ENCODE measurements at regions not wholly inside any gene's neighbourhood (a gene's known extent, or its start where the extent isn't known, plus 50 kb on each side); places are given as distances from the start of the nearest gene placed in this dataset.
"Not testable (repeated sequence)": the region's sequence is repeated elsewhere in the genome, so short reads cannot be mapped to it uniquely, and the experiment has no call there.

- DNase-seq (ENCODE audit: low read depth): no peak
- in situ Hi-C loops (cut with HindIII; ENCODE audit: low pct_unique_long_range_greater_than_20kb, low sequenced_read_pairs): no loop called here
Measured at GRCh38 chr7:131802195-131802864, 245.9 kb upstream of the PODXL start.

- DNase-seq (ENCODE audit: low read depth): no peak
- in situ Hi-C loops (cut with HindIII; ENCODE audit: low pct_unique_long_range_greater_than_20kb, low sequenced_read_pairs): no loop called here
Measured at GRCh38 chr7:131800531-131800930, 244.1 kb upstream of the PODXL start.

GRCh38 chr7:131800008-131800407, 243.6 kb upstream of the PODXL start:
- no peak for DNase-seq (ENCODE audit: low read depth)
- in situ Hi-C loops (cut with HindIII; ENCODE audit: low pct_unique_long_range_greater_than_20kb, low sequenced_read_pairs): no loop called here

- peak; percentile 29 for DNase-seq (ENCODE audit: low read depth)
- in situ Hi-C loops (cut with HindIII; ENCODE audit: low pct_unique_long_range_greater_than_20kb, low sequenced_read_pairs): no loop called here
Measured at GRCh38 chr7:131797841-131798240, 241.4 kb upstream of the PODXL start.

- no peak for DNase-seq (ENCODE audit: low read depth)
- in situ Hi-C loops (cut with HindIII; ENCODE audit: low pct_unique_long_range_greater_than_20kb, low sequenced_read_pairs): no loop called here
Measured at GRCh38 chr7:131795400-131795799, 239.0 kb upstream of the PODXL start.

GRCh38 chr7:131792311-131792710, 235.9 kb upstream of the PODXL start:
- in situ Hi-C loops (cut with HindIII; ENCODE audit: low pct_unique_long_range_greater_than_20kb, low sequenced_read_pairs): no loop called here
- no peak for DNase-seq (ENCODE audit: low read depth)

- in situ Hi-C loops (cut with HindIII; ENCODE audit: low pct_unique_long_range_greater_than_20kb, low sequenced_read_pairs): no loop called here
- DNase-seq (ENCODE audit: low read depth): no peak
Measured at GRCh38 chr7:131787101-131787500, 230.7 kb upstream of the PODXL start.

- no peak for DNase-seq (ENCODE audit: low read depth)
- in situ Hi-C loops (cut with HindIII; ENCODE audit: low pct_unique_long_range_greater_than_20kb, low sequenced_read_pairs): no loop called here
Measured at GRCh38 chr7:131786204-131786603, 229.8 kb upstream of the PODXL start.

- in situ Hi-C loops (cut with HindIII; ENCODE audit: low pct_unique_long_range_greater_than_20kb, low sequenced_read_pairs): no loop called here
- DNase-seq (ENCODE audit: low read depth): no peak
Measured at GRCh38 chr7:131778601-131779000, 222.2 kb upstream of the PODXL start.

GRCh38 chr7:131774419-131775220, 218.2 kb upstream of the PODXL start:
- no peak for DNase-seq (ENCODE audit: low read depth)
- in situ Hi-C loops (cut with HindIII; ENCODE audit: low pct_unique_long_range_greater_than_20kb, low sequenced_read_pairs): no loop called here

- DNase-seq (ENCODE audit: low read depth): no peak
- in situ Hi-C loops (cut with HindIII; ENCODE audit: low pct_unique_long_range_greater_than_20kb, low sequenced_read_pairs): no loop called here
Measured at GRCh38 chr7:131773413-131773812, 217.0 kb upstream of the PODXL start.

- no peak for DNase-seq (ENCODE audit: low read depth)
- in situ Hi-C loops (cut with HindIII; ENCODE audit: low pct_unique_long_range_greater_than_20kb, low sequenced_read_pairs): no loop called here
Measured at GRCh38 chr7:131769241-131769640, 212.8 kb upstream of the PODXL start.

GRCh38 chr7:131767591-131767990, 211.2 kb upstream of the PODXL start:
- in situ Hi-C loops (cut with HindIII; ENCODE audit: low pct_unique_long_range_greater_than_20kb, low sequenced_read_pairs): no loop called here
- no peak for DNase-seq (ENCODE audit: low read depth)

GRCh38 chr7:131765575-131765974, 209.1 kb upstream of the PODXL start:
- no peak for DNase-seq (ENCODE audit: low read depth)
- in situ Hi-C loops (cut with HindIII; ENCODE audit: low pct_unique_long_range_greater_than_20kb, low sequenced_read_pairs): no loop called here

GRCh38 chr7:131764143-131764775, 207.8 kb upstream of the PODXL start:
- no peak for DNase-seq (ENCODE audit: low read depth)
- in situ Hi-C loops (cut with HindIII; ENCODE audit: low pct_unique_long_range_greater_than_20kb, low sequenced_read_pairs): no loop called here

GRCh38 chr7:131762753-131763152, 206.3 kb upstream of the PODXL start:
- no peak for DNase-seq (ENCODE audit: low read depth)
- in situ Hi-C loops (cut with HindIII; ENCODE audit: low pct_unique_long_range_greater_than_20kb, low sequenced_read_pairs): no loop called here

- DNase-seq (ENCODE audit: low read depth); in situ Hi-C loops (cut with HindIII; ENCODE audit: low pct_unique_long_range_greater_than_20kb, low sequenced_read_pairs): not testable (repeated sequence)
Measured at GRCh38 chr7:131755801-131756200, 199.4 kb upstream of the PODXL start.

- in situ Hi-C loops (cut with HindIII; ENCODE audit: low pct_unique_long_range_greater_than_20kb, low sequenced_read_pairs): no loop called here
- DNase-seq (ENCODE audit: low read depth): no peak
Measured at GRCh38 chr7:131753620-131754222, 197.3 kb upstream of the PODXL start.

GRCh38 chr7:131747658-131748232, 191.3 kb upstream of the PODXL start:
- no peak for DNase-seq (ENCODE audit: low read depth)
- in situ Hi-C loops (cut with HindIII; ENCODE audit: low pct_unique_long_range_greater_than_20kb, low sequenced_read_pairs): no loop called here

Measured in Caki2 (cell line).